HepG2 (cell line): ENCODE measurements at regions not wholly inside any gene's neighbourhood (a gene's known extent, or its start where the extent isn't known, plus 50 kb on each side); places are given as distances from the start of the nearest gene placed in this dataset.

ENCODE experiments used
- ATAC-seq: fragments of 200-7000 bp; cut with Tn5 transposase; 3 replicates; pipeline ENCODE4 v1.9.1; 2020; ENCODE audit warnings: mild to moderate bottlenecking, moderate library complexity
- BruUV-seq: library from RNA; stranded (reverse); fragments of 400-500 nt; replicated peaks from 2 replicates; lab custom pipeline; 2021; lab: Mats Ljungman, UMichigan
- CTCF ChIA-PET: fragments of 300-600 bp; formaldehyde crosslinking; extraction: SDS; loops from one replicate; lab custom pipeline; 2021; ENCODE audit warnings: low total read pairs, inconsistent platforms, low intra/inter-chr PET ratio; lab: Yijun Ruan, JAX
- POLR2A ChIA-PET: fragments of 350-600 bp; sonication (Branson Sonifier 250); formaldehyde crosslinking; loops from one replicate; lab custom pipeline; 2020; ENCODE audit warnings: antibody characterized with exemption, inconsistent platforms; lab: Yijun Ruan, JAX
- DNase-seq: peaks from one replicate; pipeline ENCODE4 v3.0.0-alpha.2; 2015; ENCODE audit warnings: low spot score
- FAIRE-seq: peaks from 3 replicates; lab custom pipeline; 2011; peaks lifted over from hg19 to GRCh38; lab: Jason Lieb, UNC
- H2AFZ ChIP-seq: one replicate; pipeline ENCODE4 v1.6.1; 2011; ENCODE audit warnings: low read length, inconsistent platforms
- H3K27ac ChIP-seq: fragments of 300-600 bp; 3 replicates; pipeline ENCODE4 v1.8.0; 2011; ENCODE audit warnings: mixed run types, mild to moderate bottlenecking, mixed read lengths, low read length, inconsistent platforms; ENCODE audit not compliant: insufficient read depth; ENCODE audit errors: extremely low read length
- H3K27me3 ChIP-seq, 2 experiments: fragments of 200-600 bp in 1 of 2; 2 replicates in 1 of 2; 3 replicates in 1 of 2; pipeline versions ENCODE4 v1.6.0 to v1.8.0; 2011; ENCODE audit warnings: low read length in 2 of 2, mild to moderate bottlenecking in 2 of 2, moderate library complexity in 2 of 2, inconsistent platforms in 1 of 2; ENCODE audit not compliant: insufficient read depth in 2 of 2, control insufficient read depth in 1 of 2
- H3K36me3 ChIP-seq, 2 experiments: fragments of 200-600 bp in 1 of 2; replicated peaks in 1 of 2; 2 replicates in 1 of 2; 3 replicates in 1 of 2; pipeline versions ENCODE4 v1.5.1 to v1.8.0; 2011; ENCODE audit warnings: low read length in 2 of 2, inconsistent platforms in 1 of 2; ENCODE audit not compliant: insufficient read depth in 2 of 2, control insufficient read depth in 1 of 2
- H3K4me1 ChIP-seq: 2 replicates; pipeline ENCODE4 v1.5.1; 2012; ENCODE audit warnings: low read length, inconsistent platforms; ENCODE audit not compliant: insufficient read depth
- H3K4me2 ChIP-seq: 2 replicates; pipeline ENCODE4 v1.6.0; 2011; ENCODE audit warnings: low read depth, low read length, inconsistent platforms
- H3K4me3 ChIP-seq, 3 experiments: fragments of 200-600 bp in 1 of 3; sonication (generic), shearing (Covaris generic) in 1 of 3; replicated peaks in 1 of 3; 2 replicates each; pipeline ENCODE4 v1.5.1; 2011 to 2016; ENCODE audit warnings: low read length in 3 of 3, inconsistent platforms in 2 of 3, low read depth in 2 of 3, mild to moderate bottlenecking in 2 of 3, control low read depth in 1 of 3, mixed read lengths in 1 of 3; ENCODE audit not compliant: insufficient read depth in 1 of 3
- H3K79me2 ChIP-seq: one replicate; pipeline ENCODE4 v1.6.1; 2011; ENCODE audit warnings: low read length, inconsistent platforms; ENCODE audit not compliant: insufficient read depth
- H3K9ac ChIP-seq: 2 replicates; pipeline ENCODE4 v1.6.0; 2011; ENCODE audit warnings: mild to moderate bottlenecking, low read depth, low read length, inconsistent platforms; ENCODE audit not compliant: insufficient read depth
- H3K9me3 ChIP-seq: 2 replicates; pipeline ENCODE4 v1.5.1; 2012; ENCODE audit warnings: mild to moderate bottlenecking, low read length
- H4K20me1 ChIP-seq: 2 replicates; pipeline ENCODE4 v1.6.0; 2011; ENCODE audit warnings: inconsistent platforms, mild to moderate bottlenecking, low read length, moderate library complexity; ENCODE audit not compliant: insufficient read depth
- HCFC1 ChIP-seq: fragments of 150-350 bp; IDR thresholded peaks from 2 replicates; pipeline ENCODE4 v1.6.1; 2014; ENCODE audit warnings: low read depth, low read length
- HMGXB3 ChIP-seq: sonication (generic); formaldehyde crosslinking; IDR thresholded peaks from 2 replicates; pipeline ENCODE4 v1.4.0; 2020; ENCODE audit warnings: missing genetic modification reagents, borderline replicate concordance
- MYNN ChIP-seq: sonication (generic); formaldehyde crosslinking; IDR thresholded peaks from 2 replicates; pipeline ENCODE4 v1.4.0; 2020; ENCODE audit warnings: mild to moderate bottlenecking, low read depth, missing genetic modification reagents
- RARA ChIP-seq: IDR thresholded peaks from 2 replicates; pipeline ENCODE4 v1.6.1; 2016; ENCODE audit warnings: missing genetic modification reagents, missing compliant biosample characterization
- SMC3 ChIP-seq: IDR thresholded peaks from 2 replicates; pipeline ENCODE4 v1.6.1; 2011; ENCODE audit warnings: low read length, improper control_type of control experiment
- STAG1 ChIP-seq: sonication (generic); formaldehyde crosslinking; IDR thresholded peaks from 2 replicates; pipeline ENCODE4 v1.4.0; 2020; ENCODE audit warnings: missing genetic modification reagents
- WGBS: methylation state at CpG from one replicate; pipeline ENCODE4 v1.1.6; 2017; ENCODE audit warnings: low lambda C conversion rate; 5-methylcytosine and 5-hydroxymethylcytosine counted together
- in situ Hi-C: cut with HindIII; loops from 2 replicates; pipeline ENCODE4 v1.10.0; 2017; ENCODE audit warnings: low pct_unique_long_range_greater_than_20kb; ENCODE audit not compliant: extremely low pct_ligation_motif_present
- intact Hi-C: fragments of 100-400 bp; cut with micrococcal nuclease; formaldehyde crosslinking; loops from one replicate; pipeline ENCODE4 v1.10.0; 2022; ENCODE audit not compliant: unreplicated experiment
- TF ChIP-seq, protein P1 (sequence below): sonication (generic); formaldehyde crosslinking; IDR thresholded peaks from 2 replicates; pipeline ENCODE4 v1.8.1; 2023; ENCODE audit warnings: missing genetic modification reagents, inconsistent platforms, borderline replicate concordance
- TF ChIP-seq, protein P2 (sequence below): sonication (generic); formaldehyde crosslinking; IDR thresholded peaks from 2 replicates; pipeline ENCODE4 v1.4.0; 2020; ENCODE audit warnings: mild to moderate bottlenecking, missing genetic modification reagents
- TF ChIP-seq, protein P3 (sequence below): sonication (generic); formaldehyde crosslinking; IDR thresholded peaks from 2 replicates; pipeline ENCODE4 v1.5.1; 2020; ENCODE audit warnings: missing genetic modification reagents, mild to moderate bottlenecking, borderline replicate concordance
- TF ChIP-seq, protein P4 (sequence below): sonication (generic); formaldehyde crosslinking; IDR thresholded peaks from 2 replicates; pipeline ENCODE4 v1.8.1; 2023; ENCODE audit warnings: mild to moderate bottlenecking, missing genetic modification reagents
- TF ChIP-seq, protein P5 (sequence below): sonication (generic); formaldehyde crosslinking; IDR thresholded peaks from 2 replicates; pipeline ENCODE4 v1.9.0; 2021; ENCODE audit warnings: missing genetic modification reagents, borderline replicate concordance

GRCh38 chr11:128303383-128303782 is 284.0 kb downstream of the ETS1 start:
- no peak overlapping the region for H3K9ac ChIP-seq
- WGBS = 3% methylated on average over 5 of the region's 5 CpGs
- H3K27ac ChIP-seq = no peak overlapping the region
- no peaks in the 10 kb centered on the region for H3K4me1 ChIP-seq
- BruUV-seq = no TSS peak
- in situ Hi-C loops = no loop called here
- H4K20me1 ChIP-seq = no peaks in the 10 kb centered on the region
- no peak overlapping the region for H3K4me2 ChIP-seq
- H3K27me3 ChIP-seq = peaks cover 0 to 8% of the 10 kb centered on the region in 2 experiments; a peak in 1 of 5 replicates
- no peak for FAIRE-seq
- intact Hi-C loops = no loop called here
- ChIA-PET POLR2A (no interaction called here), CTCF (no interaction called here)
- no peak overlapping the region for H3K4me3 ChIP-seq
- no peaks in the 10 kb centered on the region for H3K36me3 ChIP-seq
- H2AFZ ChIP-seq = no peak overlapping the region
- H3K9me3 ChIP-seq = no peaks in the 10 kb centered on the region
- no peak for ATAC-seq
- no peaks in the 10 kb centered on the region for H3K79me2 ChIP-seq
- DNase-seq = no peak
- TF ChIP-seq, protein P1, sequence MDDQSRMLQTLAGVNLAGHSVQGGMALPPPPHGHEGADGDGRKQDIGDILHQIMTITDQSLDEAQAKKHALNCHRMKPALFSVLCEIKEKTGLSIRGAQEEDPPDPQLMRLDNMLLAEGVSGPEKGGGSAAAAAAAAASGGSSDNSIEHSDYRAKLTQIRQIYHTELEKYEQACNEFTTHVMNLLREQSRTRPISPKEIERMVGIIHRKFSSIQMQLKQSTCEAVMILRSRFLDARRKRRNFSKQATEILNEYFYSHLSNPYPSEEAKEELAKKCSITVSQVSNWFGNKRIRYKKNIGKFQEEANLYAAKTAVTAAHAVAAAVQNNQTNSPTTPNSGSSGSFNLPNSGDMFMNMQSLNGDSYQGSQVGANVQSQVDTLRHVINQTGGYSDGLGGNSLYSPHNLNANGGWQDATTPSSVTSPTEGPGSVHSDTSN = no peak
- TF ChIP-seq SMC3 (no peak), STAG1 (CRISPR knock-in tag) (no peak), MYNN (no peak), RARA (no peak), HCFC1 (no peak), HMGXB3 (CRISPR knock-in tag) (no peak)
- TF ChIP-seq, protein P2, sequence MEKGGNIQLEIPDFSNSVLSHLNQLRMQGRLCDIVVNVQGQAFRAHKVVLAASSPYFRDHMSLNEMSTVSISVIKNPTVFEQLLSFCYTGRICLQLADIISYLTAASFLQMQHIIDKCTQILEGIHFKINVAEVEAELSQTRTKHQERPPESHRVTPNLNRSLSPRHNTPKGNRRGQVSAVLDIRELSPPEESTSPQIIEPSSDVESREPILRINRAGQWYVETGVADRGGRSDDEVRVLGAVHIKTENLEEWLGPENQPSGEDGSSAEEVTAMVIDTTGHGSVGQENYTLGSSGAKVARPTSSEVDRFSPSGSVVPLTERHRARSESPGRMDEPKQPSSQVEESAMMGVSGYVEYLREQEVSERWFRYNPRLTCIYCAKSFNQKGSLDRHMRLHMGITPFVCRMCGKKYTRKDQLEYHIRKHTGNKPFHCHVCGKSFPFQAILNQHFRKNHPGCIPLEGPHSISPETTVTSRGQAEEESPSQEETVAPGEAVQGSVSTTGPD (CRISPR knock-in tag) = no peak
- TF ChIP-seq, protein P3, sequence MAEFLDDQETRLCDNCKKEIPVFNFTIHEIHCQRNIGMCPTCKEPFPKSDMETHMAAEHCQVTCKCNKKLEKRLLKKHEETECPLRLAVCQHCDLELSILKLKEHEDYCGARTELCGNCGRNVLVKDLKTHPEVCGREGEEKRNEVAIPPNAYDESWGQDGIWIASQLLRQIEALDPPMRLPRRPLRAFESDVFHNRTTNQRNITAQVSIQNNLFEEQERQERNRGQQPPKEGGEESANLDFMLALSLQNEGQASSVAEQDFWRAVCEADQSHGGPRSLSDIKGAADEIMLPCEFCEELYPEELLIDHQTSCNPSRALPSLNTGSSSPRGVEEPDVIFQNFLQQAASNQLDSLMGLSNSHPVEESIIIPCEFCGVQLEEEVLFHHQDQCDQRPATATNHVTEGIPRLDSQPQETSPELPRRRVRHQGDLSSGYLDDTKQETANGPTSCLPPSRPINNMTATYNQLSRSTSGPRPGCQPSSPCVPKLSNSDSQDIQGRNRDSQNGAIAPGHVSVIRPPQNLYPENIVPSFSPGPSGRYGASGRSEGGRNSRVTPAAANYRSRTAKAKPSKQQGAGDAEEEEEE = no peak
- TF ChIP-seq, protein P4, sequence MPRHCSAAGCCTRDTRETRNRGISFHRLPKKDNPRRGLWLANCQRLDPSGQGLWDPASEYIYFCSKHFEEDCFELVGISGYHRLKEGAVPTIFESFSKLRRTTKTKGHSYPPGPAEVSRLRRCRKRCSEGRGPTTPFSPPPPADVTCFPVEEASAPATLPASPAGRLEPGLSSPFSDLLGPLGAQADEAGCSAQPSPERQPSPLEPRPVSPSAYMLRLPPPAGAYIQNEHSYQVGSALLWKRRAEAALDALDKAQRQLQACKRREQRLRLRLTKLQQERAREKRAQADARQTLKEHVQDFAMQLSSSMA (CRISPR knock-in tag) = no peak
- TF ChIP-seq, protein P5, sequence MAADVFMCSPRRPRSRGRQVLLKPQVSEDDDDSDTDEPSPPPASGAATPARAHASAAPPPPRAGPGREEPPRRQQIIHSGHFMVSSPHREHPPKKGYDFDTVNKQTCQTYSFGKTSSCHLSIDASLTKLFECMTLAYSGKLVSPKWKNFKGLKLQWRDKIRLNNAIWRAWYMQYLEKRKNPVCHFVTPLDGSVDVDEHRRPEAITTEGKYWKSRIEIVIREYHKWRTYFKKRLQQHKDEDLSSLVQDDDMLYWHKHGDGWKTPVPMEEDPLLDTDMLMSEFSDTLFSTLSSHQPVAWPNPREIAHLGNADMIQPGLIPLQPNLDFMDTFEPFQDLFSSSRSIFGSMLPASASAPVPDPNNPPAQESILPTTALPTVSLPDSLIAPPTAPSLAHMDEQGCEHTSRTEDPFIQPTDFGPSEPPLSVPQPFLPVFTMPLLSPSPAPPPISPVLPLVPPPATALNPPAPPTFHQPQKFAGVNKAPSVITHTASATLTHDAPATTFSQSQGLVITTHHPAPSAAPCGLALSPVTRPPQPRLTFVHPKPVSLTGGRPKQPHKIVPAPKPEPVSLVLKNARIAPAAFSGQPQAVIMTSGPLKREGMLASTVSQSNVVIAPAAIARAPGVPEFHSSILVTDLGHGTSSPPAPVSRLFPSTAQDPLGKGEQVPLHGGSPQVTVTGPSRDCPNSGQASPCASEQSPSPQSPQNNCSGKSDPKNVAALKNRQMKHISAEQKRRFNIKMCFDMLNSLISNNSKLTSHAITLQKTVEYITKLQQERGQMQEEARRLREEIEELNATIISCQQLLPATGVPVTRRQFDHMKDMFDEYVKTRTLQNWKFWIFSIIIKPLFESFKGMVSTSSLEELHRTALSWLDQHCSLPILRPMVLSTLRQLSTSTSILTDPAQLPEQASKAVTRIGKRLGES (CRISPR knock-in tag) = no peak
